ENCODE measurements at regions not wholly inside any gene's neighbourhood (a gene's known extent, or its start where the extent isn't known, plus 50 kb on each side); places are given as distances from the start of the nearest gene placed in this dataset.
"Not testable (repeated sequence)": the region's sequence is repeated elsewhere in the genome, so short reads cannot be mapped to it uniquely, and the experiment has no call there.

DNA sequence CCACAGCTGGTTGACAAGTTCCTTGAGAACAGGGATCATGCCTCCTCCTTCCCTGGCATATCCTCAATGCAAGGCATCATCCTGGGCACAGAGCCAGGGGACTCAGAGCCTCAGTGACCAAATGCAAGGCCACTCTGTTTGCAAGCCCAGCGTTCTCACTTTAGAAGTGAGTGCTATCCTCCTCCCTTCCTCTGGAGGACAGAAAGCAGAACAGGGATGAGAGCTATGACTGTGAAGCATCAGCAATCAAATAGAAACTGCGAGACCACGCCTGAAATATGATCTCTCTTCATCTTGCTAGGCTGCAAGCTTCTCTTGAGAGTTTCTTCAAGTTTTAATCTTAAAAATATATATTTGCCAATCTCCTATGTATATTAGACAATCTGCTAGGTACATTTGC lies 119.8 kb downstream of the LRATD1 start:
- DNase-seq (ENCODE audit: low read depth in 3 of 3), result no peak

DNA sequence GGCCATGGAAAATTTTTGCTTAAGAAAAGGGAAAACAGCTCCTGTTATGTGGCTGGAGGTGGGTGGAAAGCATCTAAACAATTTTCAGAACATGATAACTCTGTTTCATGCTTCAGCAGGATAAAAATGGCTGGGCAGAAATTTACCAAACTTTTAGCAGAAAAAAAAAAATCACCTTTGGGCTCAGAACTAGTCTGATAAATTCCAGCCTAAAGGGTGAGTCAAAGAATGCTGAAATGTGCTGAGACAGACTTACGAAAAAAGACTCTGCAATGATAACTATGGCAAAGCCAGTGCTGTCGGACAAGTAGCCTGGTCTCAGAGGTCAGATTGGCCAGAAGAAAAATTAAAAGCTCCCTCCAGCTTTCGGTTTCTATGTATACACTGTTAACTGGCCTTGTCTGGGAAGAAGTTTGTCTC lies 123.6 kb downstream of the LRATD1 start:
- DNase-seq (ENCODE audit: low read depth in 3 of 3), result no peak

DNA sequence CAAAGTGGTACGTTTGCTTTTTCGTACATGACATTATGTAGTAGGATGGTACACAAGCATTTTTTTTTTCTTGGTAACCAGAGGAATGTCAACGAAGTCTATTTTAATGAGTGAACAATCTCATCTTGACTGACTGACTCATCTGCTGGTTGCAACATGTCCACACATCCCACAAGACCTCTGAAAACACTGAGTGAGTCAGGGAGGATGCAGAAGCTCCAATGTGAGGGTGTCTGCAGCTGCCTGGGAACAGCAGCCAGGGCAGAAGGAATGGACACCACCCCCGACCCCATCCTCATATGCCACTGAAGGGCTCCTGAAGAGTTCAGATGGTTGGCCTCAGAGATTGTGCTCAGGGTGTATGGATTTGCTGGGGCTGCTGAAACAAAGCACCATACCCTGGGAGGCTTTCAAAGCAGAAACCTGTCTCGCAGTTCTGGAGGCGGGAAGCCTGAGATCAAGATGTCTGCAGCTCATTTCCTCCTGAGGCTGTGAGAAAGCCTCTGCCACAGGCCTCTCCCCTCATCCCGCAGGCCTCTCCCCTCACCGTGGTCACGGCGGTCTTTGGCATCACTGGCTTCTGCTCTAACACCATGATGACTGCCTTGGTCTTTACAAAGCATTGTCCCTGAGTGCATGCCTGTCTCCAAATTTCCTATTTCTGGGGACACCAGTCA lies 124.6 kb downstream of the LRATD1 start:
- no peak for DNase-seq (ENCODE audit: low read depth in 3 of 3)

DNA sequence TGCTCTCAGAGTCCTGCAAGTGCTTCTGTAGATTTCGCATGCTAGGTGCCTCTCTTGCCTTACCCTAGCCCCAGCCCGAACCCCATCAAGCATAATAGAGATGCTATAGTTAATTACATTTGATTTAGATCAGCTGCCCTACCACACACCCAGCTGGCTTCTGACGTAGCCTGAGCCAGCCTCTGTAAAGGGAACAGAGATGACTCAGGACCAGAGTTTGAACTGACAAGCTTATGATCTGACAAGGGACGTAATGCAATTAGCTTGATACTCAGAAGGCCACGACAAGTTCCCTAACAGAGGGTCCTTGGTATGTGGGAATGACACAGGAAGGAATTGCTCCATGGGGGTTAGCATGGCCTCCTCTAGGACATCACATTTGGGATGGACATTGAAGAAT lies 126.6 kb downstream of the LRATD1 start:
- DNase-seq (ENCODE audit: low read depth in 3 of 3), result no peak

DNA sequence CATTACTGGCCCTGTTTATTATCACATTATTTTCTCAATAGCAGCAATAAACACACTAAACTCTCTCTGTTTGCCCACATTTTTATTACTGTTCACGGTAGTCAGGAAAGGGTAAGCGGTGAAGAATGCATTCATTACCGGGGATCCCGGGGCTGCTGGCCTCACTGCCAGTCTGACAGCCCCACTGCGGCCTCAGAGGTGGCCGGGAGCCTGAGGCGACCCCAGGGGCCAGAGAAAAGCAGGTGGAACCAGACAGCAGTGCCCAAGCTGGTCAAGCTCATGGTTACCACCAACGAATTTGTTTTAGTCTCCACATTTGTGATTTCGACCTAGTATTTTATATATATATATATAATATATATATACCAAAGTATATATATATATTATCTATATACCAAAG lies 127.7 kb downstream of the LRATD1 start:
- DNase-seq (ENCODE audit: low read depth in 3 of 3), result no peak

DNA sequence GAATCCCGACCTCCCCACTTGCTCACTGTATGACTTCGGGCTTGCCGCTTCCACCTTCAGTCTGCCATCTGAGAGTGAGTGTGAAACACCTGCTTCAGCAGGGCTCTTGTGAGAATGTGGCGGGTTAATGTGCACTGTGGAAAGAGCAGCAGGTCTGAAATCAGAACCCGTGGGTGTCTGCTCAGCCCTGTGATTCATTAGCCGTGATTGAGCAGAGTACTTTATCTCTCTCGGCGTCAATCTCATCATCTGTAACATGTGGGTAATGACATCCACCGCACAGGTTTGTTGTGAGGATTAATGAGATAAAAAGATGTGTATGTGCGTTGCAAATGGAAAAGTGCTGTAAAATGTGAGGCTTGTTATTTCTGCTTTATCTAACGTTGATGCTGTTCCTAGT lies 128.6 kb downstream of the LRATD1 start:
- no peak for DNase-seq (ENCODE audit: low read depth in 3 of 3)

DNA sequence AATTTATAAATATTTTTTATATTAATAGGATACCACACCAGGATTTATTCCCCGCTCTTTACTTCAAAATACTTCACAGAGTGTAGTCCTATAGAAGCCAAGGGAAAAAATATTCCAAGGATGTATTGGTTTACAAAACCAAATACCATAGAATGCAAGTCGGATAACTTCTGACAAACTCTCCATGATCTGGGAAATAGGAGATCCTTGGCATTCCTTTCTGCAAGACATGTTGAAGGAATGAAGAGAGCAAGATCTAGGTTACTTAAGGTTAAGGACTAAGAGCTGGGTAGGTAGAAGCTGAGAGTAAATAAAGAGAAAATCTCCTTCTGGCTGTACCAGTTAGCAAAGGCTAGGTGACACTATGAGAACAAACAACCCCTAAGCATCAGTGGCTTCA lies 141.2 kb downstream of the LRATD1 start:
- no peak for DNase-seq (ENCODE audit: low read depth in 3 of 3)

DNA sequence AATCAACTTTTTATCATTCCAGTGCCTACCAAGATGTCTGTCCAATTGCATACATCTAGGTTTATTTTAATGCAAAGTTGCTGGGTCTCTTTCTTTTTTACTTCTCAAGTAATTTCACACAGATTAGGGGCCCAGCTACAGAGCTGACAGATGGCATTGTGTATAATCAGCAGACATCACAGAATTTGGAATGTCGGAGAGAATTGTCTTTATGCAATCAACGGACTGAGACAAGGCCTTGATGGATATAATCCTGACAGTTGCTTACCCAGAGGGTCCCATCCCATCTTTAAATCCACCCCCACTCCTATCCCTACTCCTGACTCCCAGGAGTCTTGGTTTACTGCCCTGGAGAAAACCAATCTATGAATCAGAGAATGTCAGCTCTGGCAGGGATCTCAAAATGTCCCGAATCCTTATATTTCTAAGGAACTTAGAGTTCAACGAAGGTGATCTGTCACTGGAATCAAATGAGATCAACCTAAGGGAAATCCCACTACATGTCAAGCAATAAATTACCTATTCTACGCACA lies 142.0 kb downstream of the LRATD1 start:
- DNase-seq (ENCODE audit: low read depth in 3 of 3), result no peak

DNA sequence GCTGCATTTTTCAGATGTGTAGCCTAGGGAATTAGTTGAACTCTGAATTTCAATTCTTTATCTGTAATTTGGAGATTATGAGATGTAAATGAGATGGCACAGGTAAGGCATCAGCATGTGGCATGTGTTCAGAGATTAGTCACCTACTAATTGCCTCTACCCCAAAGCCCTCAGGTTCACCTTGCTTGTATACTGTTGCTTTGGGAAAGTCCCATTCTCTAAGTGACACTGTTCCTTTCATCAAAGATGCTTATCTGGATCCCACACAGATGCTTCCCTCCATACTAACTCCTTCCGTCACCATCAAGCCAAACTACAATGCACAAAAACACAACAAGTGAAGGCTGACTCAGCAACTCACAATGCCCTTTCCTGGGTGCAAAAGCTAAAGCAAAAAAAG lies 143.7 kb downstream of the LRATD1 start:
- DNase-seq (ENCODE audit: low read depth in 3 of 3), result no peak

DNA sequence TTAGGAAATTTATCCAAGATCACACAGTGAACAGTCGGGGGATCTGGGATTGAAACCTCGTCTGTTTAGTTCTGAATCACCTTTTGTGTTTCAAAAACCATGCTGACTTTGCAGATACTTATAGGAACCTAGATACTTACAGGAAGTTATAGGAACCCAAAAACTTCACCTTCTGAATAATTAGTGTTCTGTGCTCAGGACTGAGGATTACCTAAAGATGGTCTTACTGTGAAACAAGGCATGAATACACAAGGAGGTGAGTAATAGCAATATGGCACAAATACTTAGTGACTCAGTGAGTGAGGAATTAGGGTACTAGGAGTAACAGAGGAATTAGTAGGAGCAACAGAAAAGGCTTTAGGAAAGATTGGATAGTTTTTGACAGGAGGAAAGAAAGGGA lies 145.5 kb downstream of the LRATD1 start:
- DNase-seq (ENCODE audit: low read depth in 3 of 3), result no peak

DNA sequence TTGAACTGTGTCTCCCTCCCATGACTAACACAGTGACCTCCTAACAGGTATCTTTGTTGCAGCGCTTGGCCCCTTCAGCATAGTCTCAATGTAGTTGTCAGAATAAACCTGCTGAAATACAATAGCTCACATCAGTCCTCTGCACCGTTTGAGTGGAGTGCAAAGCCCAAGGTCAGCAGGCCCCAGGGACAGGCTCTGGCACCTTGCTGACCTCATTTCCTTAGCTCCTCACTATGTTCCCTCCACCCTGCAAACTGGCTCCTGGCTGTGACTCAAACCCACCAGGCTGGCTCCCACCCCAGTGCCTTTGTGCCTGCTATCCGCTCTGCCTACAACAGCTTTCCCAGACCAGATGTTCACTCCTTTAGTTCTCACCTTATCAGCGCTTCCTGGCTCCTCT lies 146.7 kb downstream of the LRATD1 start:
- no peak for DNase-seq (ENCODE audit: low read depth in 3 of 3)

DNA sequence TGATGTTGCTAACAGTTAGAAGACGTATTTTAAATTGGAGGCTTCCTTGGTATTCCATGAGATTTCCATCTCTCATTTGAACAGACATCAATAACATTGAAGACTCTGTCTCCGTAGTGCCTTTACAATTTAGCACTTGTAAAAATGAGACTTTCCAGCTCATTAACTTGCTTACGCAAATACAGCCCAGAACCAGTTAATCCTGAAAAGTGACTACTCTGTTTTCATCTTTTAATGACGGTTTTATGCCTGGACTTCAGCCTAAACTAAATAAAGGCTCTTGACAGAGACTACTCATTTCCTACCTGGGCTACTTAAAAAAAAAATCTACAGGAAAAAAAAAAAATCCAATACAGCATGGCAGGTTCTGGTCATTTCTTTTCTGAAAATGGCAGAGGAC lies 148.6 kb downstream of the LRATD1 start:
- DNase-seq (ENCODE audit: low read depth in 3 of 3), result no peak

DNA sequence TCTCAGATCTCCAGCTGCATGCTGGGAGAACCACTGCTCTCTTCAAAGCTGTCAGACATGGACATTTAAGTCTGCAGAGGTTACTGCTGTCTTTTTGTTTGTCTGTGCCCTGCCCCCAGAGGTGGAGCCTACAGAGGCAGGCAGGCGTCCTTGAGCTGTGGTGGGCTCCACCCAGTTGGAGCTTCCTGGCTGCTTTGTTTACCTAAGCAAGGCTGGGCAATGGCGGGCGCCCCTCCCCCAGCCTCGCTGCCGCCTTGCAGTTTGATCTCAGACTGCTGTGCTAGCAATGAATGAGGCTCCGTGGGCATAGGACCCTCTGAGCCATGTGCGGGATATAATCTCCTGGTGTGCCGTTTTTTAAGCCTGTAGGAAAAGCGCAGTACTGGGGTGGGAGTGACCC lies 156.3 kb downstream of the LRATD1 start:
- not testable (repeated sequence) for DNase-seq (ENCODE audit: low read depth in 3 of 3)

DNA sequence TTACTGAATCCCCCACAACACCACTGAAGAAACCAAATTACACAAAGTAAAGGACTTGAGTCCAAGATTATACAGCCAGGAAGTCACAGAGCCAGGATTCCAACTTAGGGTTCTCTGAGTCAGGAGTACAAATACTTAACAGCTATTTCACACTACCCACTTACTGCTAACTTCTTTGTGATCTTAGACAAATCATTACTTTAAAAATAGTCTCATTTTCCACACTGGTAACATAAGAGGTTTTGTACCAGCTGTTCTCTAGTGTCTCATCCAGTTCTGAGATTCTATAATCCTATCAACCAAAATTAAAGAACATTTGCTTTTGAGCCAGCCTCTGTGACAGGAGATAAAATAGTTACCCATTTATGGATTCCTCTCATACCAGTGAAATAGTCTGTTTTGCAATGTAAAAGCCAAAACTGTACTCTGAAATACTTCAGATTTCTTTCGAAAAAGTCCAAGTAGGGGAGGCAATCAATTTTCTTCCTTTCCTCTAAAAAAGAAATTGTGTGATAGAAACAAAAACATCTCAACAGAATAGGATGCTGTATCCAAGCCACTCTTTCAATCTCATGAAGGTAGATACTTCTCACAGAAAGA lies 157.6 kb downstream of the LRATD1 start:
- DNase-seq (ENCODE audit: low read depth in 3 of 3), result no peak

DNA sequence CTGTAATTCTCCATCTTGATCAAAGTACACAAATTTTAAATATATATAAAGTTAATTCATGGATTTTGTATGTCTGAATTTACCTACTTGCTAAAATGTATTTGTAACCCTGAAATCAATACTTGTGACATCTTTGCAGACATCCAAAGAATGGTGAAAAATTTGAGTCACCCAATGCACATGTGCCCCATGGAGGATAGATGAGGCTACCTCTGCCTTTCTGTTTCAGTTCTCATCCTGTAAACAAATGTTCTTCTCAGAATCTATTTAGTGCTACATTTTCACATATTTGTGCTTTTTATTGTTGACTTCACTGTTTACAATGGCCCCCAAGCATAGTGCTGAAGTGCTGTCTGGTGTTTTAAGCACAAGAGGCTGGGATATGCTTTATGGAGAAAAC lies 171.5 kb downstream of the LRATD1 start:
- no peak for DNase-seq (ENCODE audit: low read depth in 3 of 3)

DNA sequence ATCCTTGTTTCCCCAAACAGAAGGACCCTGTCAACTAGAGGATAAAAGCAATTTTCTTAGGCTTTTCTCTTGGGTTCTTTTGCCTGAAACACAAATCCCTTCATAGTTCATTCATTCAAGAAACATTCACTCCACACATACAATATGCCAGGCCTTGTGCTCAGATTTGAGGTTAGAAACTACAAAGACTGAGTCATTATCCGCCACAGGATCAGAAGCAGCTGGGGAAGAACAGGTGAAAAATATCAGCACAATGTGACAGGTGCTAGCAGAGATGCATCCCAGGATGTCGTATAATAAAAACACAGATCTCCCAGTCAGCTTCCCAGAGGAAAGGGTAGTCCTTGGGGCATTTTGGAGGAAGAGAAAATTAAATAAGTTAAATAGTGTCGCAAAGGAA lies 172.4 kb downstream of the LRATD1 start:
- no peak for DNase-seq (ENCODE audit: low read depth in 3 of 3)

DNA sequence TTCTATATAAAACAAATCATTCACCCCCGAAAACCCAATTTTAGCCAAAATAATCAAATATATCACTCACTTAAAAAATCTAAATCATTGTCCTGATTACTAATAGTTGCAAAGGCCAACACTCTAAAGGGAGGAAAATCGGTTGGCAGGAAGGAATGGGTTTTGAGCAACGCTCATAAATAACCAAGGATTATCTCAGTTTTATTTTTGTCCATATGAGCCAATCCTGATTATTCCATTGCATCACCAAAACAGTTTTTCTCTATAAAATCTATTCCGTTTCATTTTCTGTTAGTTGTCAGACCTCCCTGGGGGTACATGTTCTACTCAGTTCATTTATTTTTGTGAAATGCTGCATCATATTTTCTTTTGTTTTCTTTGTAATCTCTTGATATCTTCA lies 174.1 kb downstream of the LRATD1 start:
- DNase-seq (ENCODE audit: low read depth in 3 of 3), result no peak

DNA sequence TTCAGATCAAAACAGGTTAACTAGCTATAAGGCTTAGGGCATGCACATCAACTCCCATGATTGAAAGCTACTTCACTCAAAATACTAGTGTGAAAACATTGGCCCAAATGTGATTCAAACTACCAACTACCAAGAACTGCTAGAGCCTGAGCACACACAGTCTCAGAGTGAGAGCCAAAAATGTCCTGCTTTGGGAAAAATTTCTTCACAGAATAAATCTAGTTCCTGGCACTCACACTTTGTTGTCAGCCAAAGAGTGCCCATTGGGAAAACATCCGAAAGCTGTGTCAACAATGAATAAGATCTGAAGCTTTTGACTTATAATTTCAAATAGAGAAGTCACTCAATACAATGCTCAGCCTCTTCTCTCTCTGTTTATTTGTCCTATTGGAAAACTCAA lies 182.7 kb downstream of the LRATD1 start:
- DNase-seq (ENCODE audit: low read depth in 3 of 3), result no peak

DNA sequence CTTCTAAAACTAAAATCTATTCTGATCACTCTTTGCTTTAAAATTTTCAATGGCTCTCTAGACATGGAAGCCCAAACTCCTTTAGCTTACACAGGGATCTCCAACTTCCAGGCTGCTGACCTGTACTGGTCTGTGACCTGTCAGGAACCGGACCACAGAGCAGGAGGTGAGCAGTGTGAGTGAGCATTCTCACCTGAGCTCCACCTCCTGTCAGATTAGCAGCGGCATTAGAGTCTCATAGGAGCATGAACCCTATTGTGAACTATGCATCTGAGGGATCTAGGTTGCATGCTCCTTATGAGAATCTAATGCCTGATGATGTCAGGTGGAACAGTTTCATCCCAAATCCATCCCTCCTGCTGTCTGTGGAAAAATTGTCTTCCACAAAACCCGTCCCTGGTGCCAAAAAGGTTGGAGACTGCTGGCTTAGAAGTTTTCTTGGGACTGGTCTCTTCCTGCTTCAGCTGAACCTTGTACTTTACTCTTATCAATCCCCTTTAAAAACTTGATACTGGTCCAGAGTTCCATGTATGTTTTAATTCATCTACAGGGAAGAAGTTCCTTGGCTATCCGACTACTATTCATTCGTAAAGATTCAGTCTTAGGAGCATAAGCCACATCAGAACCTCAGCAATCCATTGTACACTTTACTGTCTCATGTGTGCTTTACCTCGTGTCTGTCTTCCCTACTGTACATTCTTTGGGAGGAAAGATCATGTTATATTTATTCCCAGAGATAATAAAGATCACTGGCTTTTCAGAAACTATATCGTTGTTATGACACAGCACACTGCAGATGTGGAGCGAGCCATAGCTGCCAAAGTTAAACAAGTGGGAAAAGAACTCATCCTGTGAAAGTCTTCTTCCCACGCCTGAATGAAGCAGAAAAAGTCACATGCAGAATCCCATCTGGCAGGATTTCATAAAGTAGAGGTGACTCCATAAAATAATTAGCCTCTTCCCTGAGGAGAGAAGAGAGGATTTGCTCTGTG lies 183.8 kb downstream of the LRATD1 start:
- DNase-seq (ENCODE audit: low read depth in 3 of 3), result no peak

DNA sequence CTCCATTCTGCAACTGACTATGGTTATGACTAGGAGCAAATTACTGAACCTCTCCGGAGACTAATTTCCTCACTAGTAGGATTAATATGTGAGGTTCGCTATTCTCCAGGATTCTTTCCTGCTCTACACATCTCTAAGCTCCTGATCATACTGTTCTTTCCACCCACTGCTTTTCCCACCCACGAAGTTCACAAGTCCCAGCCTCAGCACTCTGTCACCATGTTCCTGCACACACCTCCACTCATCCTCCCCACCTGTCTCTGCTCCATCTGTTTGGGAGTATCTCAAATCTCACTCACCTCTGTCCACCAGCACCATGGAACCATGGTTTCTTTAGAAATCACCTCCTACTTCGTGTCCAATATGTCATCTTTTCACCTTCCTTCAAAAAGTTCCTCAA lies 185.3 kb downstream of the LRATD1 start:
- DNase-seq (ENCODE audit: low read depth in 3 of 3), result no peak

DNA sequence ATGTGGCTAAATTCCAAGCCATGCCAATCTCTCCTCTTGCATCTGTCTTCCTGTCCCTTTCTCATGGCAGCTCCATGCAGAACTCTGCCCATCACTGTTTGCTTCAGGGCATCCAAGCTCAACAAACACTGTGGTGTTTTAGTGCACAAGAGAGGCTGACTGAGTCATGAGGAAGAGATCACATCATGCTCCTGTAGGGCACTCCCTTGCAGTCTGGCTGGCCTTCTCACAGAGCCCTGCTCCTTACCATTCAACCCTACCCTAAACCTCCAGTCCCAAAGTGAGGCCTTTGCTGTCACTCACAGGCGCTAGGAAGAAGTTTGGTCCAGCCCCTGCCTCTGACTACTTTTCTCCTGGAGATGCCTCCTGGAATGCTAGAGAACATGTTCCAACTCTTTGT lies 194.0 kb downstream of the LRATD1 start:
- no peak for DNase-seq (ENCODE audit: low read depth in 3 of 3)

DNA sequence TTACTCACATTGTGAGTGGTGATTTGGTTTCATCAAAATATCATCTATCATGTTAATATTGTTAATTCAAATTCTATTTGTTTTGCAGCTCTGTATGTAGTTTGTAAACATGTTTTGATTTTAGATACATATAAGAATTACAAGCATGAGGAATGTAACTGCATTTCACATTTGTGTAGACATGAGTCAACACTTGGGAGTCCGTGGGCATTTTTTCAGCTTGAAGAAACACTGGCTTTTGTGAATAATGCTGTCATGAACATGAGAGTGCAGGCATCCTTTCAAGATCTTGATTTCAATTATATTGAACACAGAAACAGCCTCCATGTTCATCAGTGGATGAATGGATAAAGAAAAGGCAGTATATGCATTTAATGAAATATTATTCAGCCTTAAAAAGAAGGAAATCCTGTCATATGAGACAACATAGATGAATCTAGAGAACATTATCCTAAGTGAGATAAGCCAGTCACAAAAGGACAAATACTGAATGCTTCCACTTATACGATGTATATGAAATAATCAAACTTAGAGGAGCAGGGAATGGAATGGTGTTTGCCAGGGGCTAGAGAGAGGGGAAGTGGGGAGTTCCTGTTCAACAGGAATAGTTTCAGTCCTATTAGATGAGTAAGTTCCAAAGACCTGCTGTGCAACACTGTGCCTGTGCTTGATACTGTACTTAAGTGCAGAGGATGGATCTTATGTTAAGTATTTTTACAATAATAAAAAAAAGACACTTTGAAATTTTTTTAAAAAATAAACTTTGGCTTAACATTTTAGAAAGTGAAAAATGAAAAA lies 194.9 kb downstream of the LRATD1 start:
- DNase-seq (ENCODE audit: low read depth in 3 of 3), result no peak
